ENCODE measurements at regions not wholly inside any gene's neighbourhood (a gene's known extent, or its start where the extent isn't known, plus 50 kb on each side); places are given as distances from the start of the nearest gene placed in this dataset.

DNA sequence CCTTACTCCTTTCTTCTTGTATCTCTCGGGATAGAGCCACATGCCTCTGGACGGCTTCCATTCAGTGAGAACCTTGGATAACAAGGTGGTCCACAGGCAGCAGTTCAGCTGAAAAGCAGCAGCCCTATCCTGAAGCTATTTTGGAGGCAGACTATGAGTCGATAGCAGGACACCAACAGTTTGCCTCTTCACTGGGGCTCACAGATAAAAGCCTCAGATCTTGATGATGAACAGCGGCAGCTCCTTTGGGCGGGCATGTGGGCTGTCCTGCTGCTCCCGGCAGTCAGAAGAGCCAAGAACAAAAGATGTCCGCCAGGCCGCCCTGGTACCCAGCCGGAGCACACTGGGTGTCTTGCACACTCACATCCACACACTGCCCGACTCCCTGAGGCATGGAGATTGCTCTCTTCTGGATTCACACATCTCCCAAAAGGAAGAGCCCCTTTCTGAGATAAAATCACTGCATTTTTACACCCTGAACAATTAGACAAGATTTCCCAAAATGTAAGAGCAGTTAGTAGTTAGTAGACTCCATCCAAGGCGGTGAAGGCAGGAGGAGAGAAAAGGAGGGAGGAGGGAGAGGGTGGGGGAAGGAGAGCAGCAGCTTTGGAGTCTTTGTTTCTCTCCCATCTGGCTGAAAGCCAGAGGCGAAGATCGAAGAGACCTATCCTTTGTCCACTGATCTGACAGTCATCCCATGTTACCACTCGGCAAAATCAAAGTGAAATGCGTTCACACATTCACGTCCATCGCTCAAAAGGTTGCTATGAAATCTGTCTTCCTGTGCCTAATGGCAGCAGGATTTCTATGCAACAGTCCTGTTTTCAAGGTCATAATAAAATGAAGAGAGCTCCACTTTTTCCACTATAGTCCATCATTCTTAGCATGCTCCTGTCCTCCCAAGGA is 90.1 kb upstream of the KLF7 start:
- TF ChIP-seq POLR2A (IDR thresholded peaks at IDR 0.05) = no peak
- TF ChIP-seq, protein P1, sequence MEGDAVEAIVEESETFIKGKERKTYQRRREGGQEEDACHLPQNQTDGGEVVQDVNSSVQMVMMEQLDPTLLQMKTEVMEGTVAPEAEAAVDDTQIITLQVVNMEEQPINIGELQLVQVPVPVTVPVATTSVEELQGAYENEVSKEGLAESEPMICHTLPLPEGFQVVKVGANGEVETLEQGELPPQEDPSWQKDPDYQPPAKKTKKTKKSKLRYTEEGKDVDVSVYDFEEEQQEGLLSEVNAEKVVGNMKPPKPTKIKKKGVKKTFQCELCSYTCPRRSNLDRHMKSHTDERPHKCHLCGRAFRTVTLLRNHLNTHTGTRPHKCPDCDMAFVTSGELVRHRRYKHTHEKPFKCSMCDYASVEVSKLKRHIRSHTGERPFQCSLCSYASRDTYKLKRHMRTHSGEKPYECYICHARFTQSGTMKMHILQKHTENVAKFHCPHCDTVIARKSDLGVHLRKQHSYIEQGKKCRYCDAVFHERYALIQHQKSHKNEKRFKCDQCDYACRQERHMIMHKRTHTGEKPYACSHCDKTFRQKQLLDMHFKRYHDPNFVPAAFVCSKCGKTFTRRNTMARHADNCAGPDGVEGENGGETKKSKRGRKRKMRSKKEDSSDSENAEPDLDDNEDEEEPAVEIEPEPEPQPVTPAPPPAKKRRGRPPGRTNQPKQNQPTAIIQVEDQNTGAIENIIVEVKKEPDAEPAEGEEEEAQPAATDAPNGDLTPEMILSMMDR (IDR thresholded peaks at IDR 0.05) = no peak

Data from heart left ventricle (tissue), 13 donors.